ENCODE measurements at regions not wholly inside any gene's neighbourhood (a gene's known extent, or its start where the extent isn't known, plus 50 kb on each side); places are given as distances from the start of the nearest gene placed in this dataset.

DNA sequence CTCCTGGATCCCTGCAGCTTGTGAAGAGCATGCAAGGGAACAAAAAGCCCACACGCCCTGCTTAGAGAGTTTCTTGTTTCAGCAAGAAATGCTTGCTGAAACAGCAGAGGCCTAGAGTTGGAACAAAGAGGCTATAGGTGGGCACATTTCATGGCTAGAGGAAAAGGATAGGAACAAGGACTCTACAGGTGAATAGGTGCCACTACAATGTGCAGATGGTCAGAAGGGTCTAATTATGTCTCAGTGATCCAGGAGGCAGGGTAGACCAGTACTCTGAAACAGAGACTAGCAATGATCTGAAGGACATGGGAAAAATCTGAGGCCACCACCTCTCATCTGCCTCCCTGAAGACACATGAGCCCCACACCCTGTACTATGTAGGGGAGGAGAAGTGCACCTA, 609.0 kb downstream of the REEP3 start:
- Mint-ChIP-seq H3K9me3 (peaks cover 0 to 6% (median 0%) of the 10 kb centered on the region in 9 donors), H3K27ac (no peak overlapping the region), H3K36me3 (no peaks in the 10 kb centered on the region), H3K4me3 (no peak overlapping the region), H3K27me3 (no peaks in the 10 kb centered on the region), H3K4me1 (no peaks in the 10 kb centered on the region)
- DNase-seq (no peak), ATAC-seq (no peak)
- POLR2A ChIA-PET = no interaction called here

DNA sequence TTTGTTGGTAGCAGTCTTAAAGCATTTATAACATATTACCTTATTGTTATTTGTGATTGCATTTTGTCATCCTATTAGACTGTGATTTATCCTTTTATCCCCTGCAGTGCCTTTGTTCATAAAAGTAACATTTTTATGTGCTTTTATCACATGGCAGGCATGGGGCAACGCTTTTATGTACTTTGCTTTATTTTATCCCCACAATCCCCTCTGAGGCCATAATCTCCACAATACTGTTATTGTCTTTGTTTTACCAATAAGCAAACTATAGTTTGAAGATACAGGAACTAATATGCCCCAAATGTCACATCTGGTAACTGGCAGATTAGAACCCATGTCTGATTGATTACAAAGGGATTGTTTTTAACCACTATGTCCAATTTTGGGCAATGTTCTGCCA, 613.5 kb downstream of the REEP3 start:
- ATAC-seq (no peak), DNase-seq (no peak)
- Mint-ChIP-seq H3K4me1 (no peaks in the 10 kb centered on the region), H3K27ac (no peak overlapping the region), H3K4me3 (no peak overlapping the region), H3K27me3 (peaks cover 0 to 3% (median 0%) of the 10 kb centered on the region in 5 donors), H3K36me3 (no peaks in the 10 kb centered on the region), H3K9me3 (peaks cover 0 to 2% (median 0%) of the 10 kb centered on the region in 9 donors)
- POLR2A ChIA-PET = no interaction called here

GRCh38 chr10:64142395-64142794, 621.2 kb downstream of the REEP3 start:
- Mint-ChIP-seq H3K9me3 (peaks cover 0 to 2% (median 0%) of the 10 kb centered on the region in 9 donors), H3K36me3 (no peaks in the 10 kb centered on the region)

DNA sequence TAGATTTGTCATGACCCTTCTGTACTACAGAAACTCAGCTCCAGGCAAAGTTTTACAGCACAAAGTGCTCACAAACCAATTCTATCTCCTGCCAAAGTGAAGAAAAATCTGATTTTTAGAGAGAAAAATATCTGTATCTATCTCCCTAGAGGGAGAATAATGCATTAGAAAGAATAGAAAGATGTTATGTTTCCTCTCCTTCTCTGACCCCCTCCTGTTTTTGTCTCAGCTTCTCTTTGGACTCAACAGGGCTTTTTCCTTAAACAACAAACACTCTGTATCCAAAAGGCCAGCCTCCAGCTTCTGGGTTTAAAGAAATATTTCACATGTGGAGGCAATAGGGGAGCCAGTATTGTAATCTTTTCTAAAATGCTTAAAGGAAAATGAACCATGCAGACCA, 627.4 kb downstream of the REEP3 start:
- Mint-ChIP-seq H3K27ac (no peak overlapping the region), H3K9me3 (peaks cover 0 to 2% (median 0%) of the 10 kb centered on the region in 9 donors), H3K27me3 (peaks cover 0 to 8% (median 2%) of the 10 kb centered on the region in 5 donors), H3K36me3 (no peaks in the 10 kb centered on the region), H3K4me3 (no peak overlapping the region), H3K4me1 (no peaks in the 10 kb centered on the region)
- DNase-seq = no peak
- no peak for ATAC-seq
- POLR2A ChIA-PET = no interaction called here

More at GRCh38 chr10:64142395-64142794, 621.2 kb downstream of the REEP3 start:
- no peaks in the 10 kb centered on the region for H3K27me3 Mint-ChIP-seq
- H3K4me3 Mint-ChIP-seq = no peak overlapping the region
- no peak for DNase-seq
- no peak overlapping the region for H3K27ac Mint-ChIP-seq
- H3K4me1 Mint-ChIP-seq = no peaks in the 10 kb centered on the region
- ATAC-seq = no peak
- POLR2A ChIA-PET = no interaction called here

GRCh38 chr10:64156166-64156565, 635.0 kb downstream of the REEP3 start:
- H3K9me3 Mint-ChIP-seq = peaks cover 0 to 11% (median 0%) of the 10 kb centered on the region in 9 donors
- H3K4me1 Mint-ChIP-seq = no peaks in the 10 kb centered on the region
- H3K4me3 Mint-ChIP-seq = no peak overlapping the region
- peaks cover 0 to 4% (median 2%) of the 10 kb centered on the region in 5 donors for H3K27me3 Mint-ChIP-seq
- DNase-seq = no peak
- no peaks in the 10 kb centered on the region for H3K36me3 Mint-ChIP-seq
- ATAC-seq = no peak
- H3K27ac Mint-ChIP-seq = no peak overlapping the region
- POLR2A ChIA-PET = no interaction called here

- peaks cover 0 to 11% (median 2%) of the 10 kb centered on the region in 9 donors for H3K9me3 Mint-ChIP-seq
- DNase-seq (no peak), ATAC-seq (no peak)
- no peaks in the 10 kb centered on the region for H3K4me1 Mint-ChIP-seq
- H3K4me3 Mint-ChIP-seq = no peak overlapping the region
- H3K27me3 Mint-ChIP-seq = peaks cover 0 to 2% (median 0%) of the 10 kb centered on the region in 5 donors
- H3K36me3 Mint-ChIP-seq = no peaks in the 10 kb centered on the region
- POLR2A ChIA-PET = no interaction called here
- no peak overlapping the region for H3K27ac Mint-ChIP-seq
Observed at GRCh38 chr10:64158551-64158950, 637.4 kb downstream of the REEP3 start.

- Mint-ChIP-seq H3K36me3 (no peaks in the 10 kb centered on the region), H3K27ac (no peak overlapping the region), H3K4me3 (no peak overlapping the region), H3K9me3 (peaks cover 0 to 11% (median 0%) of the 10 kb centered on the region in 9 donors), H3K4me1 (no peaks in the 10 kb centered on the region), H3K27me3 (peaks cover 0 to 1% (median 0%) of the 10 kb centered on the region in 5 donors)
- POLR2A ChIA-PET = no interaction called here
- ATAC-seq (no peak), DNase-seq (no peak)
Observed at GRCh38 chr10:64159910-64160872, 639.0 kb downstream of the REEP3 start.

DNA sequence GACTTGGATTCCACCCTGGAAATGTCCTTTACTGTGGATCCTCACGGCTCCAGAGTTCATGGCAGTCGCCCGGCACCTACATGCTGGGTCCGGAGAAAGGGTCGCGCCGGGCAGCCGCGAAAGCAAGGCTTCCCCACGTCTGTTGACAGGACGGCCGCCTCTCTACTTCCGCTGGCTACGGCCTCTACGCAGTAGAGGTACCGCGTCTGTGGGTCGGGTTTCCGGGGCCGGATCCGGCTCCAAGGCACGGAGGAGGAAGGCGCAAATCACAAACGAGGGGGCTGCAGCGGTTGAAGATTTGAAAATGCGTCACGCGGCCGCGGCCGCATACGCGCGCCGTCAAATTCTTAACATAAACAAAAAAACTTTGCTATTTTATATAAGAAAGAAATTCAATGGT, 649.6 kb downstream of the REEP3 start:
- Mint-ChIP-seq H3K9me3 (peaks cover 0 to 24% (median 4%) of the 10 kb centered on the region in 9 donors), H3K4me1 (no peaks in the 10 kb centered on the region), H3K27ac (no peak overlapping the region), H3K27me3 (peaks cover 0 to 2% (median 0%) of the 10 kb centered on the region in 5 donors), H3K36me3 (no peaks in the 10 kb centered on the region), H3K4me3 (no peak overlapping the region)
- DNase-seq = no peak
- ATAC-seq = no peak
- POLR2A ChIA-PET = no interaction called here

DNA sequence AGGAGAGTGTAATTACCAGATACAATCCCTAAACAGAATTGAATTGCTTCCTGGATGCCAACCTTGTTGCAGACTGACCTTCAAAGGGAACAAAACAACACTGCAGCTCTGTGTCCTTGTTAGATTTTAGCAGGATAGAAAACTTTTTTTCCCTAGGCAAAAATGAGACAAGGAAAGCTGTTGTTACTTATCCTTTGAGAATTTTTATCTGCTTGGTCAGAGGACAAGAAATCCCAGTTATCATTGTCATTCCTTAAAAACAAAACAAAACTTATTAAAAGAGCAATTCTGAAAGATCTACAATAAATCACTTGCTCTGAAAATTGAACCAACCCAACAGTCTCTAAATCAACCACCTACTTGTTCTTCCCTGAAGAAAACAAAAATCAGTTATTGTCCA, 652.6 kb downstream of the REEP3 start:
- Mint-ChIP-seq H3K4me1 (no peaks in the 10 kb centered on the region), H3K9me3 (peaks cover 0 to 8% (median 0%) of the 10 kb centered on the region in 9 donors), H3K36me3 (no peaks in the 10 kb centered on the region), H3K27ac (no peak overlapping the region), H3K4me3 (no peak overlapping the region), H3K27me3 (peaks cover 0 to 2% (median 0%) of the 10 kb centered on the region in 5 donors)
- ATAC-seq = no peak
- POLR2A ChIA-PET = no interaction called here
- DNase-seq = no peak

DNA sequence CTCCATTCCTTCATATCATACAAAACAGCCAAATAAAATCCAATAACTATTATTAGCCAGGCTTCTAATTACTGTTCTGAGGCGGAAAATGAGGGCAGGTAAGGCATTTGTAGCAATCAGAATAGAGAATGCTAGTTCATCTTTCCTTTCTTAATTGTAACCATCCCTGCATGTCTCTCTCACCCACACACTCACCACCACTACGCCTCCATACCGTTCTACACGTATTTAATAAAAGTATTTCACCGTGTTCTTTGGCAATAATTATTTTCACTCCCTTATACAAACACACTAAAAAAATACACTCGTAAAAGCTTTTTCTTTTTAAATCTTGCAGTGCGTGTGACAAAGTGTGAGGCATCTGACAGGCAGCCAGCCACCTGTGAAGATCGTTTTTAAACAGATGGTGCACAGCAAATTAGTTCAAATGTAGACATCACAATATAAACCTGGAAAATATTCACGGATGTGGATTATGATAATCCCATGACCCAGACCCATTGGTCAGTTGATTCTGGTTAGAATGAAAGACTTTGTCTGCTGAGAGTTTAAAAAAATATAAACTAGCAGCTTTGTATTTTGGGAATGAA, 653.6 kb downstream of the REEP3 start:
- Mint-ChIP-seq H3K27ac (no peak overlapping the region), H3K4me1 (no peaks in the 10 kb centered on the region), H3K9me3 (peaks cover 0 to 6% (median 0%) of the 10 kb centered on the region in 9 donors), H3K27me3 (peaks cover 0 to 2% (median 0%) of the 10 kb centered on the region in 5 donors), H3K4me3 (no peak overlapping the region), H3K36me3 (no peaks in the 10 kb centered on the region)
- POLR2A ChIA-PET = no interaction called here
- ATAC-seq (no peak), DNase-seq (no peak)

GRCh38 chr10:64175271-64175962, 654.2 kb downstream of the REEP3 start:
- Mint-ChIP-seq H3K36me3 (no peaks in the 10 kb centered on the region), H3K4me1 (no peaks in the 10 kb centered on the region), H3K27ac (no peak overlapping the region), H3K27me3 (peaks cover 0 to 2% (median 0%) of the 10 kb centered on the region in 5 donors), H3K4me3 (no peak overlapping the region), H3K9me3 (peaks cover 0 to 4% (median 0%) of the 10 kb centered on the region in 9 donors)
- ATAC-seq (no peak), DNase-seq (no peak)
- POLR2A ChIA-PET = no interaction called here

DNA sequence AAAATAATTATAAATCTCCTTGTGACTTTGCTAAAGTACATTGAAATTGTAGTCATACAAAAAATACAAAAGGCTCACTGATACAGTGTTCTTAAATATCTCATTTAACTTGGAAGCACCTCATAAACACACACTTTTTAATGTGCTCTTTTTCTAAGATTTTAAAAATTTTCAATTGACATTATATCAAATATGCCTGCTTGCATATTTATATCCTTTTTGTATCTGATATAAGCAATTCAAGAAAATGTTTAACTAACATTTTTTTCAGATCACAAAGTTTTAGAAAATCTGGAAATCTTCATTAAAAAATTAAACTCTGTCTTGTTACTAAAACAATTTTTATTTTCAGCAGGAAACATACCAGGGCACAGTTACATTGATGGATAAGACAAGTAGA, 661.5 kb downstream of the REEP3 start:
- no peak for ATAC-seq
- no peaks in the 10 kb centered on the region for H3K4me1 Mint-ChIP-seq
- no peak overlapping the region for H3K4me3 Mint-ChIP-seq

GRCh38 chr10:64191286-64191685, 670.1 kb downstream of the REEP3 start:
- no peak for ATAC-seq
- POLR2A ChIA-PET = no interaction called here
- no peak overlapping the region for H3K4me3 Mint-ChIP-seq
- H3K36me3 Mint-ChIP-seq = no peaks in the 10 kb centered on the region
- no peak overlapping the region for H3K27ac Mint-ChIP-seq
- no peak for DNase-seq
- H3K27me3 Mint-ChIP-seq = no peaks in the 10 kb centered on the region
- peaks cover 0 to 5% (median 0%) of the 10 kb centered on the region in 9 donors for H3K9me3 Mint-ChIP-seq
- H3K4me1 Mint-ChIP-seq = no peaks in the 10 kb centered on the region

More for the DNA sequence above, 661.5 kb downstream of the REEP3 start:
- POLR2A ChIA-PET = no interaction called here
- H3K27me3 Mint-ChIP-seq = no peaks in the 10 kb centered on the region
- no peak overlapping the region for H3K27ac Mint-ChIP-seq
- H3K36me3 Mint-ChIP-seq = no peaks in the 10 kb centered on the region
- H3K9me3 Mint-ChIP-seq = peaks cover 0 to 6% (median 0%) of the 10 kb centered on the region in 9 donors
- DNase-seq = no peak

Data from naive thymus-derived CD8-positive, alpha-beta T cell (primary cell).